ENCODE measurements at regions not wholly inside any gene's neighbourhood (a gene's known extent, or its start where the extent isn't known, plus 50 kb on each side); places are given as distances from the start of the nearest gene placed in this dataset.
A peak's percentile ranks its signal among the peaks of the same experiment; 100 is the strongest.
"Not testable (repeated sequence)": the region's sequence is repeated elsewhere in the genome, so short reads cannot be mapped to it uniquely, and the experiment has no call there.

DNA sequence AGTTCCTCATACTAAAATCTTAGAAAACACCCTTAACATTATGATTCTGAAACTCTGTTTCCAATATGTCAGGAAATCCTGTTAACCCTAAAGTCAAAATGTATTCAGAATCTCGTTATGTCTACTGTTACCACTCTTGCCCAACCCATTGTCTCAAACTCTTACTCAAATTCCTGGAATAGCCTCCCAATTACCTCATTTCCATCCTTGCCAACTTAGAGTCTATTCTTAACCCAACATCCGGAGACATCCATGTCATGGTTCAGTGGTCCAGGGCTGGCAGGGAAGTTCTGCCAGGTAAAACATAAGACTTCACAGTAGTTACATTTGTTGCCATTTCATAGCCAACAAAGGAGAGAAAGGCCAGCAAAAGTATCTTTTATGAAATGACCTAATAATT is 593.9 kb downstream of the PYDC2 start:
- peak; percentile 22 for DNase-seq

DNA sequence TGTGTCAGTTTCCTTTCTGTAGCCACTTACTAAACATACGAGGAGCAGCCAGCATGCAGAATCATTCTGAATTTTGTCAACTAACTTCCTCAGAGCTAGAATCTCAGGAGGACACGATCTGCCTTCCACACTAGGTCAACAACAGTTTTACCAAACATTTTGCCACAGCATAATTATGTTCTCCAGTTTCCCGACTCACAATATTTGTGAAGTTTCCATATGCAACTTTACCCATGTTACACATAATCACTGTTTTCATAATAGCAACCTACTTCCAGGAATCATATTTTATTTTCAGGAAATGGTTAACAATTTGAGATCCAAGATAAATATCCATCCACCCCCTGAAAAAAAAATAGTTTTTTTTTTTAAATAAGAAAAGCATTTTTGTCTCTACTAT is 595.0 kb downstream of the PYDC2 start:
- DNase-seq = no peak

DNA sequence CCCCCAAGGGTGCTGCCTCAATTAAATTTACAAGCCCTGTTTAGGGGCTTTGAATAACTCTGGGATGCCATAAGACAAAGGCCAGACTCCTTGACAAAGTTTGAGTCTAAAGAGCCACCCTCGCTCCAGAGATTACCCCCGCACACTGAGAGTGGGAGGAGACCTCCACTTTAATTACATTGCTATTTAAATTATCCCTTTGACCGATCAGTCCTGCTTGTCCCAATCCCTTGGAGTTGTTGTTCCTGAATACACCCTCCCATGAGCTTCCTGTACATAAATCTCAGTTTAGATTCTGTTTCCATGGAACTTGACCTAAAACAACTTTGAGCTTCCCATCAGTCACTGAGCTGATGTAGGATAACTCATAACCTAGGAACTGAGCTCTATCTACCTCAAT is 596.3 kb downstream of the PYDC2 start:
- no peak for DNase-seq

DNA sequence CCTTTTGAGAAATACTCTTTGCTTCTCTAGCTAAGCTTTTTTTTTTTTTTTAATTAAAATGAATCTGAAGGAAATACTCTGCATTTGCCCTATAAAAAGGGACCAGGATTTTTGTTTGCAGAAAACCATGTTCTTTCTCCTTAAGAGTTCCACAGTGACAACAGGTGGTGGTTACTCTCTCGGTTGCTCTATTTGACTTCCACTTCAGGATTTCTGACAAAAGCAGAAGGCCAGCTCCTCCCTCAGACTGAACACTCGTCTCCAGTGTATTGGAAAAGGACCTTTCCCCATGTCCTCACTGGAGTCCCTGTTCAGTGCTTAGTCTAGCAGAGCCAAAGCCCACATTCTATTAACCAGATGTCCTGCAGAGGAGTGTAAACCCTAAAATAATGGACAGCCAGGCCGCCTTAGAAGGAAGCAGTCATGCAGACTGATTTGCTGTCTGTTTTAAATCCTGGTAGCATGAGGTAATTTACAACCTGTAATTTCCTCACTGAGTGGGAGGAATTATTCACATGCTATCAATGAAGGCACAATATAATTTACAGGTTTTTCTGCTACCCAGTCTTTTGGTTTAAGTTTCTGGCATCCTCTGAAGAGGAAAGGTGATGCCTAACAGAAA is 599.3 kb downstream of the PYDC2 start:
- DNase-seq = no peak

DNA sequence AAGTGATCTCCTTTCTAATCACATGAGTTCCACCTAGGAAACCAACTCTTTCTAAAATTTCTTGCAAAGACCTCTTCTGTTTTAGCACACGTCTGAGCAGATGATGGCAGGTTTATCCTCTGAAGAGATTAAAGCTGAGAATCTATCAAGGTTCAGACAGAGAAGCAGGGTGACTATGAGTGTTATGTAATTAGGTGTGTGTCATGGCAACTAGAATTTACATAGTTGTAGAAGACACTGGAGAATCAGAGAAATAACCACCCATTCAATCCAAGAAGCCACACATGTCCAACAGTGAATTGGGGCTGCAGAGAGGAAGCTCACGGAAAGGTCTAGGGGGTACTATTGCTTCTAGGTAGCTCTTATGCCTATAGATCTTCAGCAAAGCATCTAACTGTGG is 600.5 kb downstream of the PYDC2 start:
- no peak for DNase-seq

DNA sequence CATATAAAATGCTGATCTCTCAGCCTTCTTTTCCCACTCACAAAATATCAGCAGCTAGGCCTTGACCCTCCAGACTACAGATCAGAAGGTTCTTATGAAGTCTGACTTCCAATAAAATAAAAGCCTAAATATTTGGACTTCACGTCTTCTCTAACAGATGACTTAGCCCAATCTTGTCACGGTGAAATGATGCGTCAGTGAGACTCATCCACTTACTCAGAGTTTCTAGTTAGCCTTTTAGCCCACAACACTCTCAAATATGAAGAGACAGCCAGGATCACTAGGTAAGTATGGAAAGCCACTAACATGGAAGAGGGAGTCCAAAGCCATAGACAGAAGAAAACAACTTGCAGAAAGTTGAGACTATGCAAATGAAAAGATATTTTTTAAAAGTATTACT is 601.2 kb downstream of the PYDC2 start:
- DNase-seq = no peak

DNA sequence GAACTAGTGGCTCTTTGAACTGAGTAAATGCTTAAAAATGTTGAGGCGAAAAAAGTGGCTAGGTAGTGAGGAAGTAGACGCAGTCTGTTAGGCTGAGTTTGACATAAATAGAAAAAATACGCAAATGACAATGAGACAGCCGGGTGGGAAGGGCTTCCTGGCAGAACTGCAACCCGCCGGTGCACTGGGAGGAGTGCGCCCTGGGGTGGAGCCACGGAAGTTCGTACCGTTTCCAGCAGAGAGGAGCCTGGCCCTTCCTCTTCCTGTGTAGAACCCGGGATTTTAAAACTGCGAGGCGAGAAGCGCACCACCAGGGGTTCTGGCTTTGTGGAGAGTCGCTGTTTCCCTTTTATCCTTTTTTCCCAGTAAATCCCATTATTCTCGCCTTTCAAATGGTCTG is 602.6 kb downstream of the PYDC2 start:
- peak; percentile 44 for DNase-seq

DNA sequence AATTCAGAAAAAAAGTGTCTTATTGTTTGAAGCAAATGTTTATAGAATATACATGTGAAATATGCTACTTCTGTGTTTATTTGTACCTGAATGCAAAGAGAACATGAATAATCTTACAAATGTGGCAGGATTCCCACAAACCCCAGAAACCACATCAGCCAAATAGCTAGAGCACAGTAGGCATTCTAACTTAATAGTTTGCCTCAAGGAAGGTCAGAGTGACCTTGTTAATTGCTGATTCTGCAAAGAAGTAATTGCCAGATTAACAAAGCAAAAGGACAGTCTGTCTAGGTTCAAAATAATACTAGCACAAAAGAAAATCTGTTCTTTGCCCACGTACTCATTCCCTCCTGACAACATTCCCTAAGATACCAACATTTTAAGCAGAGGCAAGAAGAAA is 604.0 kb downstream of the PYDC2 start:
- DNase-seq = no peak

DNA sequence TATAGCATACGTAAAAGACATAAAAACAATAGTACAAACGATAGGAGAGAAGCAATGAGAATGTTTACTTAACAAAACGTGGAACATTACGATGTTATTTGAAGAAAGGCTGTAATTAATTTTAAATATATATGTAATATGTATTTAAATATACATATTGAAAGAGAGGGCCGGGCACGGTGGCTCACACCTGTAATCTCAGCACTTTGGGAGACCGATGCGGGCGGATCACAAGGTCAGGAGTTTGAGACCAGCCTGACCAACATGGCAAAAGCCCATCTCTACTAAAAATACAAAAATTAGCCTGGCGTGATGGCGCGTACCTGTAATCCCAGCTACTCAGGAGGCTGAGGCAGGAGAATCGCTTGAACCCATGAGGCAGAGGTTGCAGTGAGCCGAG is 605.3 kb downstream of the PYDC2 start:
- not testable (repeated sequence) for DNase-seq

DNA sequence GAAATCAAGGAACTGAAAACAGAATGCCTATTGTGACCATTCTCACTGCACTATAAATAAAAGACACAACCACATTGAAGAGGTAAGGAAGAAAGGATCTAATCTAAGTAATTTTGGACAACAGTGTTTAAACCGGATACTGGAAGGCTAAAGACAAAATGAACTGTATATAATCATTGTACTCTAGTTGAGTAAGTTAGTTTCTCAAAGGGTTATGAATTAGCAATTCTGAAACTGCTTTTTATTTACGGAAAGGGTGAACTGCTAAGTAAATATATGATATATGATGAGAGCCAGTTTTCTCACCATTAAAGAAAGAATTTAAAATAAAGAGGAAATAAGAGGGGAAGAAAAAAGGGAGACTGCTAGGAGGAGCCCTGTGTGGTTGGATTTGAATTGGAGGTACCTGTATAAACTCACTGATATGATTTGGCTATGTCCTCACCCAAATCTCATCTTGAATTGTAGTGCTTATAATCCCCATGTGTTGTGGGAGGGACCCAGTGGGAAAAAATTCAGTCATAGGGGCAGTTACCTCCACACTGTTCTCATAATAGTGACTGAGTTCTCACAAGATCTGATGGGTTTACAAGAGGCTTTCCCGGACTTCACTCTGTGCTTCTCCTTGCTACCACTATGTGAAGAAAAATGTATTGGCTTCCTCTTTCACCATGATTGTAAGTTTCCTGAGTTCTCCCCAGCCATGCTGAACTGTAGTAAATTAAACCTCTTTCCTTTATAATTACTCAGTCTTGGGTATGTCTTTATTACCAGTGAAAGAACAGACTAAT is 607.7 kb downstream of the PYDC2 start:
- no peak for DNase-seq

DNA sequence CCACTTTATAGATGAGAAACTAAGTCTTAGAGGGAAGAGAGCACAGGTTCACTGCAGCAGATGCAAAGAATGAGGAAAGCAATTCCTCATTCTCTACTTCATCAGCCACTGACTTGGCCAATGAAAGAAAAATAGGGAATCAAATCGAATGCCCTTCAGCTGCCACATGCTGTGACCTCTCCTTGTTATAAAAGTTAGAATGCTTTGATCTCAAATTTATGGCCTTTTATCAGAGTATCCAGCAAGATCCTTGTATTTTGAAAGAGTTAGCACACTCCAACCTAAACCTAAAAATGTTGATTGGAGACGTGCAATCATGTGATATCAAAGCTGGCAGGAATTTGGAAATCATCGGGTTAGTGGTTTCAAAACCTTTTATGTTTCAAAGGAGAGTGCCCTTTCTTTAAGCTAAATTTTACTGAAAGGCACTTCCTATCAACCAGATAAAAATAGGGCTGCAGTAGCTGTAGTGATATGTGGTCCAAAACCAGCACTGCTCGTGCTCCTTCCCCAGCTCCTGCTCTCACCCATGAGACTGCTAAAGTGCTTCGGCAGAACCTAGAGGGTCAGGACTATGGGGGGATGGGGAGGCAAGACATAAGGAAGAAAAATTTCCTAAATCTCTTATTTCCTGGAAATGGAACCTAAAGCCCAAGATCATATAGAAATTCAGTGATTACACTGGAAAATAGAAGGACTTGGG is 617.0 kb downstream of the PYDC2 start:
- DNase-seq = no peak

DNA sequence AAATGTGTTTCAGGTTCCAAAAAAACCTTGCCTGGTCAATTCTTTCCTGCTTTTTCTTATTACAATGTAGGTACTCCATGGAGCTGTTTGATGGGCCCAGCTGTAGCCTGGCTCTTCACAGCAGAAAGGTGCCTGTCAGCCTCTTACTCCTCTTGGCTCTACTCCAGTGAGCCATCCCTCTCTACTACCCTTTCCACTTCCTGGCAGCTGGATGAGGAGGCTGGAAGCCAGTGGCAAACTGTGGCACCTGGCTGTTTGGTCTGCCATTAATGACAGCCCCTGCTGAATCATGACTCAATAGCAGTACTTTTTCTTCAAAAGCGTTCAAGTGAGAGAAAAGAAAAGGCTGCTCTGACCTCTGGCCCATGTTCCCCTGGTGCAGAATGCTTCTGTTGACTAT is 618.1 kb downstream of the PYDC2 start:
- DNase-seq = no peak

DNA sequence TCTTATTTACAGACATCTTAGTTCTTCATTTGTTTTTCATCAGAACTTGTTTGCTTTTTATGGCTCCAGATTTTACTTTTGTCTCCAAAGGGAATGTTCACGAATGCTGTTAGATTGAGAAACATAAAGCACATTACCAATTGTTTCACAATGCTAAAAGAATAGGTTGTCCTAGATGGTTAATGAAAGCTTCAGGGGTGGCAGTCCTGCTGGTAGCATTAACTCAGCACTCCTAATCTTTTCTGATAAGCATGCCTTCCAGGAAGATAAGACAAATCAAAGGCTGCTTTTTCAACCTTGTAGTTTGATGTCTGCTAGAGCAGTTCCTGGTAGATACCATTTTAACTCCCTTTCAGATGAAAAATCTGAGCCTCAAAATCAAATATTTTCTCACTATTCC is 619.4 kb downstream of the PYDC2 start:
- DNase-seq = no peak

DNA sequence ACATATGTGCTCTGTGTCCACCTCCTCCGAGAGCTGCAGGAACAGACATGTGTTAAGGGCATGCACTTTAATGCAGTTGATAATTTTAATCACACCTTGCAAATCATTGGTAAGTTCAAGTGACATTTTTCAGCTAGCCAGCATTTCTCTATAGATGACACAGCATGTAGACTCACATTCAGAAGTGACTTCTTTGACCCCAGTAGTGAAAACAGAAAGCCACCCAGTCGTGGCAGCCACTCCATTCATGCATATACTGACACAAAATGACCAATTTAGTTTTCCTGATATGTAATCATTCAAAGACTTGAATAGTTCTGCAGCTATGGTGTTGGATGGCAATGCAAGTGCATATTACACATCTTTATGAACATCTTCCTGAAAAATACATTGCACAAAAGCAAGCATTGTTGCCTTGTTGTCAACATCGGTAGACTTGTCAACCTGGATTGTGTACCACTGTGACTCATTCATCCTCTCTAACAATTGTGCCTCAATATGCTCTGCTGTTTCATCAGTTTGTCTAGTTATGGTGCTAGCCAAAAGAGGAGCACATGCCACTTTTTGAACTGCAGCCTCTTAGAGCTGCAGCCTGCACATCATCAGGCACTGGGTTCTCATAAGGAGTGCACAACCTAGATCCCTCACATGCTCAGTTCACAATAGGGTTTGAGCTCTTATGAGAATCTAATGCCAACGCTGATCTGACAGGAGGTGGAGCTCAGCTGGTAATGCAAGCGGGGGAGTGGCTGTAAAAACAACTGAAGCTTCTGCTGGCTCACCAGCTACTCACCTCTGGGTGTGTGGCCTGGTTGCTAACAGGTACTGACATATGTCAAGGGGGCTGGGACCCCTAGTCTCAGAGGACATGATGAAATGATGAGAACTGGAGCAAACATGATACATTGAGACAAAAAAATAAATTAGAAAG is 622.0 kb downstream of the PYDC2 start:
- no peak for DNase-seq
